HG03442 (cell line): ENCODE measurements at regions not wholly inside any gene's neighbourhood (a gene's known extent, or its start where the extent isn't known, plus 50 kb on each side); places are given as distances from the start of the nearest gene placed in this dataset.

ENCODE experiments used
- ATAC-seq: cut with Tn5 transposase; IDR thresholded peaks from one replicate; pipeline ENCODE4 v1.9.1; 2021; ENCODE audit warnings: mild to moderate bottlenecking, moderate library complexity; ENCODE audit not compliant: unreplicated experiment

GRCh38 chr16:51815523-51815922 is 664.5 kb upstream of the SALL1 start:
- no peak for ATAC-seq

- no peak for ATAC-seq
Observed at GRCh38 chr16:51814617-51815016, 663.5 kb upstream of the SALL1 start.

GRCh38 chr16:51813609-51814008 is 662.5 kb upstream of the SALL1 start:
- ATAC-seq, result no peak

DNA sequence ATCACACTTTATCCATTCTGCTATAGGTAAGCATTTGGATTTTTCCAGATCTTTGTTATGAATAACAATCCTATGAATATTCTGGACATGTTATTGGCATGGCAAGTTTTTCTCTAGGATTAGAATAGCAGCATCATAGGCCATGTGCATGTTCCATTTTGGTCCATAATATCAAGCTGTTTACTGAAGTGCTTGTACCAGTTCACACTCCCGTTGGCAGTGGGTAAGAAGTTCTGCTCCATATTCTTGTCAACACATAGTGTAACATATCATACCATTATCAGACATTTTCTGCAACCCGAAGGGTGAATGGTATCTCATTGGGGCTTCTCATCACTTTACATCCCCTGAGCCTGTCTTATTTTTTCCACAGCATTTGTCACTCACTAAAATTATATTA is 661.9 kb upstream of the SALL1 start:
- no peak for ATAC-seq

- ATAC-seq, result no peak
Observed at GRCh38 chr16:51807551-51807950, 656.5 kb upstream of the SALL1 start.

GRCh38 chr16:51801635-51802034 is 650.6 kb upstream of the SALL1 start:
- ATAC-seq, result no peak

DNA sequence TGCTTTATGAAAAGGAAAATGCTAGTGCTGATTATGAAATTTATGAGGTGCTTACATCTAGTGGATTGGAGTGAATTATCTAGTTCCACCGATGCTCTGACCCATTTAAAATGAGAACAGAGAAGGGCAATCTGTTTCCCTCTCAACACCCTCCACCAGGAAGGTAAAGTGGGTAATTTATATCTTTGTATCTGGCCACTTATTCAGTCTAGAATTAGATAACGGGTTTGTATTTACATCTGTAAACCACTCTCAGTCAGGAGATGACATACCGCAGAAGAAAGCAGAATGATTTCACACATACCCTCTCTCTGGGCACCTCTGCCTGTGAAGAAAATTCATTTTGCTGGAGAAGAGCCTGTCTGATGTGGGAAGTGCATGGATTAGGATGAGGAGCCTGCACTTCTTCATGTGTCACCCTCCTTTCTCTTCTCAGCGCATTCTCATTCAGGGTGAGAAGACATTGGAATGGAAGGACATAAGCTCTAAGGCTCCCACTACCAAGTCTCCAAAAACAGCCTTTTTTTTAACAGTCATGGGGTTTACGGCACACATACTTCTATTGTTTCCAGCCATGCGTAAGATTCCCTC is 646.7 kb upstream of the SALL1 start:
- ATAC-seq, result no peak

GRCh38 chr16:51779240-51779639 is 628.2 kb upstream of the SALL1 start:
- no peak for ATAC-seq

GRCh38 chr16:51773071-51773890 is 622.2 kb upstream of the SALL1 start:
- no peak for ATAC-seq

DNA sequence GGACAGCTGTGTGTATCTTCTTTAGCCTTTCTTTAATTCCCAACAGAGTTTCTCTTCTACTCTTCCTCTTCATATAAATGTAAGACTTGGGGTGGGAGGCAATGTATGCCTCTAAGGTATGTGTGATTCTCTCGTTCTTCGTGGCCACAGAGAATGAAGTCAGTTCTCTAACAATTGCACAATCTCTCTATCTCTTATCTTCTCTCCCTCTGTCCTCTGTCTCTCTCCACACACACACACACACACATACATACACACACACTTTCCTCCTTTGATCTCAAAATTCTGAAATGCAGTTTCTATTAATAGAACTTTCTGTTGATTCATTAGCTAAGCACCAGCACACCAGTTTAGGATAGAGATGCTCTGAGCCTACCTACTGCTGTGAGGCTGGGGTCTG is 615.7 kb upstream of the SALL1 start:
- ATAC-seq, result no peak

DNA sequence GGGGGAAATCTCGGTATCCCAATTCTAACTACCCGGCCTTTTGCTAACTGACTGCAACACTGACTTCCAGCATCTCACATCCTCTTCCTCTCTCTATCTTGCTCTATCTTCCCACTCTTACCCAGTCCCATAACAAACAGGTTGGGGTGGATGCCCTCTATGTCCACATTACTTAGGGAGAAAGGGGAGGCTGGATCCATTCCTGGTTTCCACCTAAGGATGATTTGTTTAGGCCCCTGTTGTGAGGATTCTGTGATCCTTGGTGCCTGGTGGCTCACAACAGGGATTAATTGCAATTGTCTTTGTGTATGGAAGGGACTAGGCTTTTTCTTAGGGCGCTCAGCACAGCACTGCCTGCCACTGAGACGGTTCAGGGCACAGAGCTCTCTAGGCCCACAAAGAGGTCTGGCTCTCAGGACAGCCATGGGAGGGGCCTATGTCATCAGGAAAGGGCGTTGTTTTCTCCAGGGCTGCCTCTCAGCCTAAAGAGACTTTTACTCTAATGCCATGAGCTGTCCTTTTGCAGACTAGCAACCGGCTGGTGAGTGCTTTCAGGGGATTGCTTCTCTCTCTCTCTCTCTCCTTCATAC is 612.1 kb upstream of the SALL1 start:
- no peak for ATAC-seq

DNA sequence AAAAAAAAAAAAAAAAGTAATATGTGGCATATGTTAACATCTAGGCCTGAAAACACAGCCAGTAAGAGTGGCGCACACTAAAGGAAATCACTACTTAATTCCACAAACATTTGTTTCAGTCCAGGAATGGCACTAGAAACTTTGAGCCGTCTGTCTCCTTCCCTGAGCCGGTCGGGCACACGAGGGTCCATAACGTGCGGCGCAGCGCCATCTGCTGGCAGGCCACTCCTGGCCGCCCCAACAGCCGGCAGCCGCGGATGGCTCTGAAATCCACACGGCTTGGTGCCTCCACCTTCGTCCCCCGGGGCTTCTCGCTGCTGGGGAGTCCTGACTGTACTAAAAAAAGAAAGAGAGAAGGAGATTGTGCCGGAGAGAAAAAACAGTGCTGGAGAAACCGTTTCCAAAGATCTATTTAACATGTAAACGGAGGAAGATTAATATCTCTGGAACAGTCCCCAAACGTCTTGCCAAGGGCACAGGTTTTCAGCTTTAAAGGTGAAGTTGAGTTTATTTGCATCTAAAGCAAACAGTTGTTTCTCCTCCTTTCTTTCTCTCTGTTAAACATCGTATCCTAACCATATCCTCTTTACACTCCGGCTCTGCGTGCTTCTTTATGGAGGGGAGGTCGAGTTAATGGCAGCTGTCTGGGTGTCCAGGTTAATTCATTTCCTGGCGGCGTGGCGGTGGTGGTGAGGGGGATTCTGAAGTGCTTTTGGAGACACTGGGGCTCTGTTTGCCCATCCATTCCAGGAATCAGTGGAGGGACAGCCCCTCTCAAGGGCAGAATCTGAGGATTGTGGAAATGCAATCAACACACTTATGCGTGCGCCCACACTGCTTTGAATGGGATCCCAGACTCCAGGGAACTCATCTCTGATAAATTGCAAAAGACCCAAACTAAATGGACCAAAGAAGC is 611.3 kb upstream of the SALL1 start:
- ATAC-seq, result peak; percentile 96

DNA sequence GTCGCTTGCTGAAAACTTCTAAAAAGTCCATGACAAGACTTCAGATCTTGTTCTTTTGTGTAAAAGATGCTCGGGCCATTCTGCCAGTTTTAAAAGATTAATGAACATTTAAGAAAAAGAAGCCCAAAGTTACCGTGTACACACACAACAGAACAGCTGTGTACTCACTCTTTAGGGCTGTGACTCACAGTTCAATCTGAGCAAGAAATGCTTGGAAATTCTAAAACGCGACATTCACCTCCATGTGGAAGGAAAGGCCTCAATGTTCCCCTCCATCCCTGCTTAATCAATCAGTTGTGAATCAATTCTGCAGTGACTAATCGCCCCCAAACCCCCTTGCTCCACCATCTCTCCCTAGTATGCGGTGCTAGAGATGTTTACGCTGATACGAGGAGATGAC is 609.9 kb upstream of the SALL1 start:
- ATAC-seq, result no peak

- no peak for ATAC-seq
Observed at GRCh38 chr16:51759999-51760398, 608.9 kb upstream of the SALL1 start.

DNA sequence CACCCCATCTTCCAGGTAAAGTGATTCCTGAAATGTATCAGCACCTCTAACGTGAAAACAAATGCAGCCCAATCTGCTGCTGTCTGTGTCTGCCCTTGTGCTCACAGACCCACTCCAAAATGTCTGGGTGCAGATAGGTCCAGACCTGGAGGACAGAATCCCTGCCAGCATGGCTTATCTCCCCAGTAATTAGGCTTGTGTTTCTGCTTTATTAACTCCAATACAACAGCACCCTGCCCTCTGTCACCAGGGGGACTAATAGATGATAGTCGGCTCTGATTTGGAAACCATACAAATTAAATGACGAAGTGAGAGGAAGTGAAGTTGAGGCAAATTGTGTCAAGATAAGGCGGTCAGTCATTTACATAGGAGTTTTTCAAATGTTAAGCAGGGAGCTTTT is 608.3 kb upstream of the SALL1 start:
- no peak for ATAC-seq

GRCh38 chr16:51757921-51758479 is 606.9 kb upstream of the SALL1 start:
- ATAC-seq, result no peak

DNA sequence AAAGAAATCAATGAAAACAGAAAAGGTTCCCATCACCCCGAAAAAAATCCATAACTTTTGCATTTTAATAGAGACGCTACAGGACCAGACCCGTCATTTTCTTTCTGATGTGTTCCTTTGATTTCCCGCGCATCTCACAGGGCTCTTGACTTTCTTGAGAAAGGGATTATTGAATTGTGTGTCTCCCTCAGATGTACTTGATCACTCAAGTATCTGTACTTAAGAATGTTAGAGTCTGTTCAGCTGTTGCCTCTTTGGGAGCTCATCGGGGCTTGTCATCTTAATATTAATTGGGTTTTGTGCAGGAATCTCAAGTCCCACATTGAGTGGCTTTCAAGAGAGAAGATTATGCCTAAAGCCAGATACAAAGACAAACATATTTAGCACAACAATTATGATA is 606.4 kb upstream of the SALL1 start:
- no peak for ATAC-seq

DNA sequence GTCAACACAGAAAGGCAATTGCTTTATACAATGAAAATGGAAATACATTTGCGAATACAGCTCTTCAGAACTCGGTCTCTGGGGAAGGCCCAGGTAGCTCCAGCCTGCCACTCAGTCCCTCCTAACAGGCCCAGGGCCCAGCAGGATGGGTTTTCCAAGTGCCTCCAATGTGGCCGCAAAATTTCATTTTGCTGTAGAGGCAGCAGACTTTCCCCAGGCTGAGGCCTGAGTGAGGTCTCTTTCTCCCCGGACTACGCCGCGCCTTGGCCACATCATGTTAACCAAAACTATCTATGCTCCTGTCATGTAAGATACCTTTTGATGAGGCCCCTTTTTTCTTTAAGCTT is 606.0 kb upstream of the SALL1 start:
- ATAC-seq, result no peak

- no peak for ATAC-seq
Observed at GRCh38 chr16:51756447-51757123, 605.5 kb upstream of the SALL1 start.

DNA sequence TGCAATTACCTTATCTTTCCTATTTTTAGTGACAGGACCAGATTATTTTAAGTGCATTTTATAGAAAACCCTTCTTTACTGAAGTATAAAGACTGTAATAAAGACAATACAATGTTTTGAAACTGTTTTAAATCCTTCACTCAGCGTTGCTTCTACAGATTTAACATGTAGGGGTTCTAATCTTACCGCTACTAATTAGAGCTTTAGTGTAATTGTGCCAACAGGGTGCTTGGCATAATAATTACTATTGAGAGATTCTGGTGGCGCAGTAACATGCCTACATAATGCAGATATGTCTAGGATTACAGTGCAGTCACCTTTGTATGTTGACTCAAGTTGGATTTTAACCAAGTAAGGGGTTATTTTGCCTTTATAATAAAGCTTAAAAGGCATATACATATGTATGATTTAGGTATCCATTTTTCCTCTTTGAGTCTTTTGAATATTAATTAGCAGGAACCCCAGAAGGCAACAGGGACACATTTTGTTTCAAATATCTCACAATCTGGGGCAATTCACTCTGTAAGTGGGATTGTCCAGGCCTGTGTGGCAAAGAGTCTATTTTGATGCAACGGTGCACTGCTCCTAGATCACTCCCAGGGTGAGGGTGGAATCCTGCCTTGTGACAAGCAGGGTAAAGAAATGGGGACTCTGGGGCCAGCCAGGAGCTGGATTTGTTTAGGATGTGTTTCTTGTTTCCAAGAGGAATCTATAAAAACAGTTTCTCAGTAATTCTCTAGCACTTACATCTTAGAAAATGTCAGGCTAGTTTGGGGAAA is 604.7 kb upstream of the SALL1 start:
- no peak for ATAC-seq
